NCI-H524 (cell line): ENCODE measurements at regions not wholly inside any gene's neighbourhood (a gene's known extent, or its start where the extent isn't known, plus 50 kb on each side); places are given as distances from the start of the nearest gene placed in this dataset.

Source experiments
- DNase-seq, 2 experiments: peaks; one replicate each; lab custom pipeline; 2025; lab: John Stamatoyannopoulos, UW

- no peak for DNase-seq
Measured at GRCh38 chr4:60173103-60173502, 1027.0 kb upstream of the ADGRL3 start.

GRCh38 chr4:60173718-60174117 is 1026.4 kb upstream of the ADGRL3 start:
- no peak for DNase-seq

GRCh38 chr4:60175241-60175640 is 1024.9 kb upstream of the ADGRL3 start:
- DNase-seq = no peak

- no peak for DNase-seq
Measured at GRCh38 chr4:60187428-60187827, 1012.7 kb upstream of the ADGRL3 start.

GRCh38 chr4:60189286-60189685 is 1010.8 kb upstream of the ADGRL3 start:
- DNase-seq = no peak

GRCh38 chr4:60194214-60194613 is 1005.9 kb upstream of the ADGRL3 start:
- no peak for DNase-seq

GRCh38 chr4:60195256-60195655 is 1004.9 kb upstream of the ADGRL3 start:
- DNase-seq = no peak

- DNase-seq = peak; percentile 6 to 61
Measured at GRCh38 chr4:60201052-60201673, 999.0 kb upstream of the ADGRL3 start.

GRCh38 chr4:60209588-60209987 is 990.5 kb upstream of the ADGRL3 start:
- no peak for DNase-seq

- DNase-seq = no peak
Measured at GRCh38 chr4:60215906-60216305, 984.2 kb upstream of the ADGRL3 start.

- DNase-seq = peak in 1 of 2 experiments; percentile 23
Measured at GRCh38 chr4:60216752-60217151, 983.4 kb upstream of the ADGRL3 start.

GRCh38 chr4:60221866-60222265 is 978.3 kb upstream of the ADGRL3 start:
- no peak for DNase-seq

- no peak for DNase-seq
Measured at GRCh38 chr4:60223208-60223923, 976.8 kb upstream of the ADGRL3 start.

- peak in 1 of 2 experiments; percentile 29 for DNase-seq
Measured at GRCh38 chr4:60241866-60242265, 958.3 kb upstream of the ADGRL3 start.

GRCh38 chr4:60249784-60250183 is 950.3 kb upstream of the ADGRL3 start:
- no peak for DNase-seq

- no peak for DNase-seq
Measured at GRCh38 chr4:60250657-60251056, 949.5 kb upstream of the ADGRL3 start.

- DNase-seq = no peak
Measured at GRCh38 chr4:60259781-60260180, 940.3 kb upstream of the ADGRL3 start.

- DNase-seq = no peak
Measured at GRCh38 chr4:60266505-60266904, 933.6 kb upstream of the ADGRL3 start.

- no peak for DNase-seq
Measured at GRCh38 chr4:60296386-60296785, 903.7 kb upstream of the ADGRL3 start.

GRCh38 chr4:60313611-60314178 is 886.4 kb upstream of the ADGRL3 start:
- no peak for DNase-seq

- DNase-seq = no peak
Measured at GRCh38 chr4:60314416-60314815, 885.7 kb upstream of the ADGRL3 start.

- DNase-seq = no peak
Measured at GRCh38 chr4:60315586-60315985, 884.5 kb upstream of the ADGRL3 start.

GRCh38 chr4:60326735-60327134 is 873.4 kb upstream of the ADGRL3 start:
- DNase-seq = no peak
